ENCODE measurements at regions not wholly inside any gene's neighbourhood (a gene's known extent, or its start where the extent isn't known, plus 50 kb on each side); places are given as distances from the start of the nearest gene placed in this dataset.

DNA sequence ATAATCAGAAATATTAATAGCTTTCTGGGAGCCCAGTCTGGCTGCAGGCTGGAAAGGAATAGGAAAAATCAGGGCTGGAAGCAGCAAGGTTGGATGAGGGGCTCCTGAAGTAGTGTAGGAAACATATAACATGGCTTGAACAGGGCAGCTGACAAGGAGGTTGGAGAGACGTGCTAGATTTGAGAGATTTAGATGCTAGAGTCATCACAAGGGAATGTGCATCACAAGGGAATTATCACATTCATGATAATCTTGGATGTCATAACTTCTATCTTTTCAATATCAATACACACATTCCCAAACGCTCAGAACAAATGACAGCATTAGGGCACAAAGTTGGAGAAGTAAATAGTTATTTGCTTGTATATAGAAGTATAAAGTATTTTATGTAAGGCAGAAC, 120.9 kb upstream of the EGFR start:
- TF ChIP-seq POLR2AphosphoS5 (IDR thresholded peaks at IDR 0.05; ENCODE audit: low read depth, low read length) = no peak
- TF ChIP-seq POLR2A (IDR thresholded peaks at IDR 0.05; ENCODE audit: low read depth, low read length) = no peak
- no peak for TF ChIP-seq POU2F2 (IDR thresholded peaks at IDR 0.05; ENCODE audit: low read depth, low read length)
- TF ChIP-seq TAF1 (IDR thresholded peaks at IDR 0.05; ENCODE audit: low read depth, low read length) = no peak
- TF ChIP-seq SPI1 (IDR thresholded peaks at IDR 0.05; ENCODE audit: low read depth, low read length) = no peak
- TF ChIP-seq PAX5 (IDR thresholded peaks at IDR 0.05; ENCODE audit: insufficient read depth, low read length, severe bottlenecking) = no peak
